Liver (tissue), 8 donors: ENCODE measurements at regions not wholly inside any gene's neighbourhood (a gene's known extent, or its start where the extent isn't known, plus 50 kb on each side); places are given as distances from the start of the nearest gene placed in this dataset.

ENCODE experiments used
- DNase-seq: peaks from one replicate; pipeline ENCODE4 v3.0.0-alpha.2; 2017; ENCODE audit warnings: low spot score
- H3K27ac ChIP-seq, 2 donors: one replicate each; pipeline ENCODE4 v1.7.0; 2013; ENCODE audit warnings: inconsistent platforms in 2 of 2, low read length in 2 of 2, control low read depth in 1 of 2, low read depth in 1 of 2, mild to moderate bottlenecking in 1 of 2
- H3K27me3 ChIP-seq, 4 donors: one replicate each; pipeline versions ENCODE4 v1.6.1 to v1.7.0; 2013; ENCODE audit warnings: low read length in 3 of 4, inconsistent platforms in 1 of 4, mild to moderate bottlenecking in 1 of 4, moderate library complexity in 1 of 4; ENCODE audit not compliant: control insufficient read depth in 4 of 4, insufficient read depth in 4 of 4
- H3K36me3 ChIP-seq, 4 donors: one replicate each; pipeline versions ENCODE4 v1.6.1 to v1.7.0; 2013; ENCODE audit warnings: low read length in 3 of 4, mild to moderate bottlenecking in 3 of 4, low read depth in 1 of 4, moderate library complexity in 1 of 4; ENCODE audit not compliant: control insufficient read depth in 4 of 4, insufficient read depth in 3 of 4
- H3K4me1 ChIP-seq, 4 donors: one replicate each; pipeline versions ENCODE4 v1.6.1 to v1.7.0; 2013; ENCODE audit warnings: low read length in 3 of 4, mild to moderate bottlenecking in 3 of 4, moderate library complexity in 1 of 4; ENCODE audit not compliant: control insufficient read depth in 4 of 4, insufficient read depth in 4 of 4
- H3K4me3 ChIP-seq, 3 donors: one replicate each; pipeline versions ENCODE4 v1.6.1 to v1.7.0; 2013; ENCODE audit warnings: low read length in 3 of 3, control low read depth in 1 of 3, low read depth in 1 of 3, mild to moderate bottlenecking in 1 of 3
- H3K9ac ChIP-seq, 2 donors: one replicate each; pipeline ENCODE4 v1.7.0; 2013; ENCODE audit warnings: low read length in 2 of 2, mild to moderate bottlenecking in 2 of 2, moderate library complexity in 2 of 2, control low read depth in 1 of 2, low read depth in 1 of 2
- H3K9me3 ChIP-seq, 4 donors: one replicate each; pipeline versions ENCODE4 v1.6.1 to v1.7.0; 2013; ENCODE audit warnings: low read length in 3 of 4; ENCODE audit not compliant: control insufficient read depth in 4 of 4
- EGR1 ChIP-seq, 2 donors: IDR thresholded peaks; 2 replicates each; pipeline ENCODE4 v1.6.1; 2016 to 2018; ENCODE audit warnings: antibody characterized with exemption in 2 of 2, low read depth in 2 of 2
- FOXA1 ChIP-seq: IDR thresholded peaks from 2 replicates; pipeline ENCODE4 v1.6.1; 2016; ENCODE audit warnings: antibody characterized with exemption
- FOXA2 ChIP-seq: IDR thresholded peaks from 2 replicates; pipeline ENCODE4 v1.6.1; 2016; ENCODE audit warnings: antibody characterized with exemption
- GABPA ChIP-seq, 2 donors: IDR thresholded peaks in 1 of 2; conservative IDR thresholded peaks in 1 of 2; 2 replicates each; pipeline ENCODE4 v1.6.1; 2016; ENCODE audit warnings: antibody characterized with exemption in 2 of 2, mild to moderate bottlenecking in 1 of 2, moderate library complexity in 1 of 2
- HNF4A ChIP-seq, 2 donors: conservative IDR thresholded peaks; 2 replicates each; pipeline ENCODE4 v1.6.1; 2016; ENCODE audit warnings: antibody characterized with exemption in 2 of 2, mild to moderate bottlenecking in 2 of 2
- JUND ChIP-seq, 2 donors: IDR thresholded peaks; 2 replicates each; pipeline ENCODE4 v1.6.1; 2016; ENCODE audit warnings: antibody characterized with exemption in 2 of 2
- NR2F2 ChIP-seq: IDR thresholded peaks from 2 replicates; pipeline ENCODE4 v1.6.1; 2016; ENCODE audit warnings: antibody characterized with exemption
- RAD21 ChIP-seq, 2 donors: IDR thresholded peaks; 2 replicates each; pipeline ENCODE4 v1.6.1; 2016; ENCODE audit warnings: antibody characterized with exemption in 2 of 2, mild to moderate bottlenecking in 2 of 2
- RXRA ChIP-seq, 2 donors: IDR thresholded peaks; 2 replicates each; pipeline ENCODE4 v1.6.1; 2017 to 2018; ENCODE audit warnings: antibody characterized with exemption in 2 of 2, mild to moderate bottlenecking in 1 of 2
- SP1 ChIP-seq: IDR thresholded peaks from 2 replicates; pipeline ENCODE4 v1.6.1; 2018; ENCODE audit warnings: antibody characterized with exemption, mild to moderate bottlenecking
- TAF1 ChIP-seq: conservative IDR thresholded peaks from 2 replicates; pipeline ENCODE4 v1.6.1; 2016; ENCODE audit warnings: antibody characterized with exemption, mild to moderate bottlenecking
- YY1 ChIP-seq: IDR thresholded peaks from 2 replicates; pipeline ENCODE4 v1.6.1; 2016; ENCODE audit warnings: antibody characterized with exemption, mild to moderate bottlenecking
- WGBS: extraction: QIAGEN DNeasy Blood & Tissue Kit; methylation state at CpG from one replicate; pipeline ENCODE4 v1.1.7; 2013; 5-methylcytosine and 5-hydroxymethylcytosine counted together
- TF ChIP-seq, protein P1 (sequence below): fragments of 150-350 bp; IDR thresholded peaks from 2 replicates; pipeline ENCODE4 v1.5.1; 2017; ENCODE audit warnings: improper control_type of control experiment, low read depth, low read length; ENCODE audit not compliant: missing input control
- TF ChIP-seq, protein P2 (sequence below): IDR thresholded peaks from 2 replicates; pipeline ENCODE4 v1.6.1; 2016; ENCODE audit warnings: antibody characterized with exemption
- TF ChIP-seq, protein P3 (sequence below): IDR thresholded peaks from 2 replicates; pipeline ENCODE4 v1.6.1; 2016; ENCODE audit warnings: antibody characterized with exemption
- TF ChIP-seq, protein P4 (sequence below): IDR thresholded peaks from 2 replicates; pipeline ENCODE4 v1.6.1; 2016; ENCODE audit warnings: antibody characterized with exemption, mild to moderate bottlenecking
- TF ChIP-seq, protein P5 (sequence below): IDR thresholded peaks from 2 replicates; pipeline ENCODE4 v1.6.1; 2016; ENCODE audit warnings: antibody characterized with exemption
- donor health status: healthy.
- donor health status: healthy.
- donor health status: healthy.
- donor health status: healthy.
- donor health status: healthy.

DNA sequence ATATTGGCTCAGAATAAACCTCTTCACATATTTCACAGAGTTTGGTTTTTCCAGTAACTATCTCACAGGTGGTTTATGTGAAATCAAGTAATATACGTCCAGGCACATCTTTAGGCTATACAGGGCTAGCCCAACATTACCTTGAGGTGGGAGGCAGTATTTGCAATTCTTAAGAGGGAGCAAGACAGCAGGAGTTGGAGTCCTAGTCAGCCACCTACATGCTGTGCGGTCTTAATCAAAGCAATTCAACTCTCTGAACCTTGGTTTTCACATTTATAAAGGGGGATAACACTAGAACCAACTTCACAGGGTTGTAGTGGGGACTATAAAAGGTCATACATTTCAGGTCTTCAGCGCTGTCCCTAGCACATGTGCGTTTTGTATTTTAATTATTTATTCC is 73.5 kb upstream of the FICD start:
- DNase-seq, result no peak
- H3K27ac ChIP-seq, result no peak overlapping the region
- 48% methylated on average over 4 of the region's 4 CpGs for WGBS
- no peaks in the 10 kb centered on the region for H3K9me3 ChIP-seq
- H3K4me3 ChIP-seq, result no peak overlapping the region
- H3K36me3 ChIP-seq, result no peaks in the 10 kb centered on the region
- no peaks in the 10 kb centered on the region for H3K4me1 ChIP-seq
- TF ChIP-seq, protein P1, sequence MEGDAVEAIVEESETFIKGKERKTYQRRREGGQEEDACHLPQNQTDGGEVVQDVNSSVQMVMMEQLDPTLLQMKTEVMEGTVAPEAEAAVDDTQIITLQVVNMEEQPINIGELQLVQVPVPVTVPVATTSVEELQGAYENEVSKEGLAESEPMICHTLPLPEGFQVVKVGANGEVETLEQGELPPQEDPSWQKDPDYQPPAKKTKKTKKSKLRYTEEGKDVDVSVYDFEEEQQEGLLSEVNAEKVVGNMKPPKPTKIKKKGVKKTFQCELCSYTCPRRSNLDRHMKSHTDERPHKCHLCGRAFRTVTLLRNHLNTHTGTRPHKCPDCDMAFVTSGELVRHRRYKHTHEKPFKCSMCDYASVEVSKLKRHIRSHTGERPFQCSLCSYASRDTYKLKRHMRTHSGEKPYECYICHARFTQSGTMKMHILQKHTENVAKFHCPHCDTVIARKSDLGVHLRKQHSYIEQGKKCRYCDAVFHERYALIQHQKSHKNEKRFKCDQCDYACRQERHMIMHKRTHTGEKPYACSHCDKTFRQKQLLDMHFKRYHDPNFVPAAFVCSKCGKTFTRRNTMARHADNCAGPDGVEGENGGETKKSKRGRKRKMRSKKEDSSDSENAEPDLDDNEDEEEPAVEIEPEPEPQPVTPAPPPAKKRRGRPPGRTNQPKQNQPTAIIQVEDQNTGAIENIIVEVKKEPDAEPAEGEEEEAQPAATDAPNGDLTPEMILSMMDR, result no peak
- TF ChIP-seq FOXA2 (no peak), JUND (IDR thresholded peaks at IDR 0.05) (no peak), EGR1 (IDR thresholded peaks at IDR 0.05; ENCODE audit: low read depth in 2 of 2) (no peak), FOXA1 (no peak), HNF4A (conservative IDR thresholded peaks at IDR 0.05) (no peak), NR2F2 (no peak), SP1 (no peak), RXRA (IDR thresholded peaks at IDR 0.05) (no peak)
- TF ChIP-seq, protein P2, sequence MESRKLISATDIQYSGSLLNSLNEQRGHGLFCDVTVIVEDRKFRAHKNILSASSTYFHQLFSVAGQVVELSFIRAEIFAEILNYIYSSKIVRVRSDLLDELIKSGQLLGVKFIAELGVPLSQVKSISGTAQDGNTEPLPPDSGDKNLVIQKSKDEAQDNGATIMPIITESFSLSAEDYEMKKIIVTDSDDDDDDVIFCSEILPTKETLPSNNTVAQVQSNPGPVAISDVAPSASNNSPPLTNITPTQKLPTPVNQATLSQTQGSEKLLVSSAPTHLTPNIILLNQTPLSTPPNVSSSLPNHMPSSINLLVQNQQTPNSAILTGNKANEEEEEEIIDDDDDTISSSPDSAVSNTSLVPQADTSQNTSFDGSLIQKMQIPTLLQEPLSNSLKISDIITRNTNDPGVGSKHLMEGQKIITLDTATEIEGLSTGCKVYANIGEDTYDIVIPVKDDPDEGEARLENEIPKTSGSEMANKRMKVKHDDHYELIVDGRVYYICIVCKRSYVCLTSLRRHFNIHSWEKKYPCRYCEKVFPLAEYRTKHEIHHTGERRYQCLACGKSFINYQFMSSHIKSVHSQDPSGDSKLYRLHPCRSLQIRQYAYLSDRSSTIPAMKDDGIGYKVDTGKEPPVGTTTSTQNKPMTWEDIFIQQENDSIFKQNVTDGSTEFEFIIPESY, result no peak
- TF ChIP-seq, protein P3, sequence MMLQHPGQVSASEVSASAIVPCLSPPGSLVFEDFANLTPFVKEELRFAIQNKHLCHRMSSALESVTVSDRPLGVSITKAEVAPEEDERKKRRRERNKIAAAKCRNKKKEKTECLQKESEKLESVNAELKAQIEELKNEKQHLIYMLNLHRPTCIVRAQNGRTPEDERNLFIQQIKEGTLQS, result no peak
- TF ChIP-seq, protein P4, sequence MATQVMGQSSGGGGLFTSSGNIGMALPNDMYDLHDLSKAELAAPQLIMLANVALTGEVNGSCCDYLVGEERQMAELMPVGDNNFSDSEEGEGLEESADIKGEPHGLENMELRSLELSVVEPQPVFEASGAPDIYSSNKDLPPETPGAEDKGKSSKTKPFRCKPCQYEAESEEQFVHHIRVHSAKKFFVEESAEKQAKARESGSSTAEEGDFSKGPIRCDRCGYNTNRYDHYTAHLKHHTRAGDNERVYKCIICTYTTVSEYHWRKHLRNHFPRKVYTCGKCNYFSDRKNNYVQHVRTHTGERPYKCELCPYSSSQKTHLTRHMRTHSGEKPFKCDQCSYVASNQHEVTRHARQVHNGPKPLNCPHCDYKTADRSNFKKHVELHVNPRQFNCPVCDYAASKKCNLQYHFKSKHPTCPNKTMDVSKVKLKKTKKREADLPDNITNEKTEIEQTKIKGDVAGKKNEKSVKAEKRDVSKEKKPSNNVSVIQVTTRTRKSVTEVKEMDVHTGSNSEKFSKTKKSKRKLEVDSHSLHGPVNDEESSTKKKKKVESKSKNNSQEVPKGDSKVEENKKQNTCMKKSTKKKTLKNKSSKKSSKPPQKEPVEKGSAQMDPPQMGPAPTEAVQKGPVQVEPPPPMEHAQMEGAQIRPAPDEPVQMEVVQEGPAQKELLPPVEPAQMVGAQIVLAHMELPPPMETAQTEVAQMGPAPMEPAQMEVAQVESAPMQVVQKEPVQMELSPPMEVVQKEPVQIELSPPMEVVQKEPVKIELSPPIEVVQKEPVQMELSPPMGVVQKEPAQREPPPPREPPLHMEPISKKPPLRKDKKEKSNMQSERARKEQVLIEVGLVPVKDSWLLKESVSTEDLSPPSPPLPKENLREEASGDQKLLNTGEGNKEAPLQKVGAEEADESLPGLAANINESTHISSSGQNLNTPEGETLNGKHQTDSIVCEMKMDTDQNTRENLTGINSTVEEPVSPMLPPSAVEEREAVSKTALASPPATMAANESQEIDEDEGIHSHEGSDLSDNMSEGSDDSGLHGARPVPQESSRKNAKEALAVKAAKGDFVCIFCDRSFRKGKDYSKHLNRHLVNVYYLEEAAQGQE, result no peak
- no peak overlapping the region for H3K9ac ChIP-seq
- no peaks in the 10 kb centered on the region for H3K27me3 ChIP-seq

DNA sequence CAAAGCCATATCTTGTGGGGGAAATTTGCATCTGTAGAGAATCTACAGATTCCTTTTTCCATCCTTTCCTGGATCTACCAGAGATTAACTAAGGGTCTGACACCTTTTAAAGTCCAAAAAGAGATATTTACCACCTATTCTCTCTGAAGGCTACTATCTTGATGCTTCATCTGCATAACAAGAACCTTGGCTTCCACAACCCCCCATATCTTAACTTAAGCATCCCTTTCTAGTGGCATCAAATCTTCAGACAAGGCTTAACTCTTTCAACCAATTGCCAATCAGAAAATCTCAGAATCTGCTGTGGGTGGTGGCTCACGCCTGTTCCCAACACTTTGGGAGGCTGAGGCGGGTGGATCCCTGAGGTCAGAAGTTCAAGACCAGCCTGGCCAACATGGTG is 74.3 kb upstream of the FICD start:
- Histone ChIP-seq H3K4me1 (no peaks in the 10 kb centered on the region), H3K36me3 (no peaks in the 10 kb centered on the region), H3K4me3 (no peak overlapping the region), H3K9me3 (no peaks in the 10 kb centered on the region), H3K9ac (no peak overlapping the region), H3K27ac (no peak overlapping the region), H3K27me3 (no peaks in the 10 kb centered on the region)
- WGBS, result 75% methylated on average over 2 of the region's 2 CpGs
- no peak for DNase-seq
- TF ChIP-seq, protein P1, result no peak
- TF ChIP-seq RAD21 (IDR thresholded peaks at IDR 0.05) (no peak), NR2F2 (no peak), HNF4A (conservative IDR thresholded peaks at IDR 0.05) (no peak), RXRA (IDR thresholded peaks at IDR 0.05) (no peak), SP1 (no peak), TAF1 (no peak), GABPA (IDR thresholded peaks at IDR 0.05 in 1 of 2, conservative IDR thresholded peaks at IDR 0.05 in 1 of 2) (no peak), JUND (IDR thresholded peaks at IDR 0.05) (no peak), FOXA1 (no peak), YY1 (no peak)
- TF ChIP-seq, protein P2, result no peak
- TF ChIP-seq, protein P5, sequence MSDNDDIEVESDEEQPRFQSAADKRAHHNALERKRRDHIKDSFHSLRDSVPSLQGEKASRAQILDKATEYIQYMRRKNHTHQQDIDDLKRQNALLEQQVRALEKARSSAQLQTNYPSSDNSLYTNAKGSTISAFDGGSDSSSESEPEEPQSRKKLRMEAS, result no peak
- TF ChIP-seq, protein P3, result no peak
